NB4 (cell line): ENCODE measurements at regions not wholly inside any gene's neighbourhood (a gene's known extent, or its start where the extent isn't known, plus 50 kb on each side); places are given as distances from the start of the nearest gene placed in this dataset.

Source experiments
- MAX ChIP-seq: IDR thresholded peaks from 2 replicates; pipeline ENCODE4 v1.6.1; 2011; ENCODE audit warnings: low read depth, low read length
- POLR2A ChIP-seq: IDR thresholded peaks from 2 replicates; pipeline ENCODE4 v1.6.1; 2011; ENCODE audit warnings: mild to moderate bottlenecking; ENCODE audit not compliant: insufficient read length; ENCODE audit errors: extremely low read depth
- TF ChIP-seq, protein P1 (sequence below): IDR thresholded peaks from one replicate; pipeline ENCODE4 v1.5.1; 2012; ENCODE audit warnings: low read depth, low read length

GRCh38 chr3:53974324-53974723, 82.7 kb upstream of the SELENOK start:
- TF ChIP-seq, protein P1, sequence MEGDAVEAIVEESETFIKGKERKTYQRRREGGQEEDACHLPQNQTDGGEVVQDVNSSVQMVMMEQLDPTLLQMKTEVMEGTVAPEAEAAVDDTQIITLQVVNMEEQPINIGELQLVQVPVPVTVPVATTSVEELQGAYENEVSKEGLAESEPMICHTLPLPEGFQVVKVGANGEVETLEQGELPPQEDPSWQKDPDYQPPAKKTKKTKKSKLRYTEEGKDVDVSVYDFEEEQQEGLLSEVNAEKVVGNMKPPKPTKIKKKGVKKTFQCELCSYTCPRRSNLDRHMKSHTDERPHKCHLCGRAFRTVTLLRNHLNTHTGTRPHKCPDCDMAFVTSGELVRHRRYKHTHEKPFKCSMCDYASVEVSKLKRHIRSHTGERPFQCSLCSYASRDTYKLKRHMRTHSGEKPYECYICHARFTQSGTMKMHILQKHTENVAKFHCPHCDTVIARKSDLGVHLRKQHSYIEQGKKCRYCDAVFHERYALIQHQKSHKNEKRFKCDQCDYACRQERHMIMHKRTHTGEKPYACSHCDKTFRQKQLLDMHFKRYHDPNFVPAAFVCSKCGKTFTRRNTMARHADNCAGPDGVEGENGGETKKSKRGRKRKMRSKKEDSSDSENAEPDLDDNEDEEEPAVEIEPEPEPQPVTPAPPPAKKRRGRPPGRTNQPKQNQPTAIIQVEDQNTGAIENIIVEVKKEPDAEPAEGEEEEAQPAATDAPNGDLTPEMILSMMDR, result no peak
- TF ChIP-seq MAX (no peak), POLR2A (no peak)
